Tibial artery (tissue), 4 donors: ENCODE measurements at regions not wholly inside any gene's neighbourhood (a gene's known extent, or its start where the extent isn't known, plus 50 kb on each side); places are given as distances from the start of the nearest gene placed in this dataset.
"Not testable (repeated sequence)": the region's sequence is repeated elsewhere in the genome, so short reads cannot be mapped to it uniquely, and the experiment has no call there.

Experiments
- DNase-seq, 2 donors: peaks; one replicate each; pipeline ENCODE4 v3.0.0-alpha.2; 2019
- H3K27ac ChIP-seq, 2 donors: fragments of 200-600 bp; sonication (generic) in 1 of 2; 1 replicate in 1 of 2; 2 replicates in 1 of 2; pipeline ENCODE4 v1.5.1; 2018 to 2019; ENCODE audit warnings: mild to moderate bottlenecking in 1 of 2
- H3K27me3 ChIP-seq, 2 donors: fragments of 200-600 bp; sonication (generic) in 1 of 2; one replicate each; pipeline versions ENCODE4 v1.5.1 to v1.6.0; 2016 to 2019
- H3K36me3 ChIP-seq, 3 donors: fragments of 200-600 bp; sonication (generic) in 2 of 3; one replicate each; pipeline ENCODE4 v1.5.1; 2016 to 2019; ENCODE audit warnings: mild to moderate bottlenecking in 2 of 3
- H3K4me1 ChIP-seq, 4 donors: fragments of 200-600 bp; sonication (generic) in 2 of 4; 1 replicate in 3 of 4; 2 replicates in 1 of 4; pipeline ENCODE4 v1.5.1; 2016 to 2019
- H3K4me3 ChIP-seq, 2 donors: fragments of 200-600 bp; sonication (generic) in 1 of 2; 1 replicate in 1 of 2; 2 replicates in 1 of 2; pipeline ENCODE4 v1.5.1; 2018 to 2019; ENCODE audit warnings: mild to moderate bottlenecking in 2 of 2
- H3K9me3 ChIP-seq, 3 donors: fragments of 200-600 bp; sonication (generic) in 1 of 3; one replicate each; pipeline ENCODE4 v1.5.1; 2016 to 2019
- CTCF ChIP-seq, 2 experiments: fragments of 200-600 bp in 1 of 2; fragments of 450-650 bp in 1 of 2; IDR thresholded peaks; one replicate each; pipeline ENCODE4 v1.5.1; 2017 to 2019; ENCODE audit warnings: antibody characterized with exemption in 2 of 2, mild to moderate bottlenecking in 1 of 2, moderate library complexity in 1 of 2
- intact Hi-C: fragments of 100-400 bp; cut with DNase I; formaldehyde crosslinking; loops from one replicate; pipeline ENCODE4 v1.15.0; 2023; ENCODE audit warnings: low total_unique reads

GRCh38 chr3:102346897-102347296, 87.9 kb upstream of the ZPLD1 start:
- intact Hi-C loops = no loop called here
- no peaks in the 10 kb centered on the region for H3K36me3 ChIP-seq
- H3K27me3 ChIP-seq = no peaks in the 10 kb centered on the region
- TF ChIP-seq CTCF (IDR thresholded peaks at IDR 0.05) = no peak
- H3K9me3 ChIP-seq = no peaks in the 10 kb centered on the region
- no peak overlapping the region for H3K4me3 ChIP-seq
- no peak overlapping the region for H3K27ac ChIP-seq
- H3K4me1 ChIP-seq = no peaks in the 10 kb centered on the region
- DNase-seq = no peak

GRCh38 chr3:102348904-102349303, 85.9 kb upstream of the ZPLD1 start:
- DNase-seq = no peak
- no peaks in the 10 kb centered on the region for H3K4me1 ChIP-seq
- no peaks in the 10 kb centered on the region for H3K9me3 ChIP-seq
- no peaks in the 10 kb centered on the region for H3K36me3 ChIP-seq
- no peak overlapping the region for H3K4me3 ChIP-seq
- no peak overlapping the region for H3K27ac ChIP-seq
- TF ChIP-seq CTCF (IDR thresholded peaks at IDR 0.05) = no peak
- H3K27me3 ChIP-seq = no peaks in the 10 kb centered on the region
- intact Hi-C loops = no loop called here

DNA sequence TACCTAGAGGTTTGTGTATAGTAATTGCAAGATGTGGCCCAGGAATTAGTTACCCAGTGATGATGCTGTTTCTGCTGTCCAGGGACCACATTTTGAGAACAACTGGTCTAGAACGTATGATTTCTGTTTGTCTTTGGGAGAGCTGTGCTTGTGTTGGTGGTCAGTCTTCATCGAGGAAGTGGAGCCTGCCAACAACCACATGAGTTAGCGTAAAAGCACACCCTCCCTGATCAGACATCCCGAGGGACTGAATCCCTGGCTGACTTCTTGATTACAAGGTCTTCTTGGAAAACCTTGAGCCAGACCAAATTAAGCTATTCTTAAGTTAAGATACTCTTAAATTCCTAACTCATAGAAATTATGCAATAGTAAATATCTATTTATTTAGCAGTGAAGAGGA, 81.7 kb upstream of the ZPLD1 start:
- H3K36me3 ChIP-seq = no peaks in the 10 kb centered on the region
- H3K4me1 ChIP-seq = no peaks in the 10 kb centered on the region
- H3K27ac ChIP-seq = no peak overlapping the region
- H3K27me3 ChIP-seq = no peaks in the 10 kb centered on the region
- no peak overlapping the region for H3K4me3 ChIP-seq
- intact Hi-C loops = no loop called here
- no peak for TF ChIP-seq CTCF (IDR thresholded peaks at IDR 0.05)
- DNase-seq = no peak
- no peaks in the 10 kb centered on the region for H3K9me3 ChIP-seq

DNA sequence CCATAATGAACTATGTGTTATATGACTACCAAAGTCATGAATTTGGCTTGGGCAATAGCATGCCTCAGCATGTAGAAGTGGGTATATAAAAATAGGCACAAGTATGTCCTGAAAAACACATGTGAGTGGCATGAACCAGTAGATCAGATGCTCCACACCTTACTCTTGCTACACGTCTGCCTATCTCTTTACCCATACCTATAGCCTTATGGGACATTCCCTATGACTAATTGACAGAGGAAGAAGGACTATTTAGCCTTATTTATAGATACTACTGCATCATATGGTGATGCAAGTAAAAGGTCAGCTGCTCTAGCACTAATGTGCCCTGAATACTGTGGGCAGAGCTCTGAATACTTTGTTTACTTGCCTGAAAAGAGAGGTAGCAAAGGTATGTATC, 81.0 kb upstream of the ZPLD1 start:
- intact Hi-C loops = no loop called here
- H3K4me3 ChIP-seq = no peak overlapping the region
- no peaks in the 10 kb centered on the region for H3K36me3 ChIP-seq
- H3K27ac ChIP-seq = no peak overlapping the region
- H3K27me3 ChIP-seq = no peaks in the 10 kb centered on the region
- no peak for DNase-seq
- no peaks in the 10 kb centered on the region for H3K4me1 ChIP-seq
- H3K9me3 ChIP-seq = no peaks in the 10 kb centered on the region
- TF ChIP-seq CTCF (IDR thresholded peaks at IDR 0.05) = no peak

DNA sequence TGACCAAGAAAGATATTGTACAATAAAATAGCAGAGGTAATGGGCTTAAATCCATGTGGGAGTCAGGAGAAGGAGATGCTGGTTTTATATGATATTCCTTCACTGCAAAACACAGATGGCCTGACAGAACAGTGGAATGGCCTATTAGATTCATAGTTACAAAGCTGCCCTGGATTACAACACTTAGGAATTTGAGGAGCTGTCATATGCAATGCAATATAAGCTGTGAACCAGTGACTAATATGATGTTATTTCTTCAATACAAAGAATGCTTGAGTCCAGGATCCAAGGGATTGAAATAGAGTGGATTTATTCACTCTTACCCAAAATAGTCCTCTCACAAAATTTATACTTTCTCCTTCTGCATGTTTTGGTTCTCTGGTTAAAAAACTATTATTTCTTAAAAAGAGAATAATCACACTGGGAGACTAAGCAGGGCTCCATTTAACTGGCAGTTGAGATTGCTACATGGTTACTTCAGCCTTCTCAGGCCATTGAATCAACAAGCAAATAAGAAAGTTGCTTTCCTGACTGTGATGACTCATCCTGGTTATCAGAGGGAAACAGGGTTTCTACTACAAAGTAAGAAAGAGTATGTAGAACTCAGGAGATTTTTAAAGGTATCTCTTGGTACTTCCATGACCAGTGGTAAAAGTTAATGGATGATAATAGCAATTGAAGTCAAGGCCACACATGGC, 79.8 kb upstream of the ZPLD1 start:
- no peak overlapping the region for H3K4me3 ChIP-seq
- no peak overlapping the region for H3K27ac ChIP-seq
- H3K27me3 ChIP-seq = no peaks in the 10 kb centered on the region
- DNase-seq = no peak
- no peaks in the 10 kb centered on the region for H3K36me3 ChIP-seq
- no peaks in the 10 kb centered on the region for H3K4me1 ChIP-seq
- intact Hi-C loops = no loop called here
- no peaks in the 10 kb centered on the region for H3K9me3 ChIP-seq
- no peak for TF ChIP-seq CTCF (IDR thresholded peaks at IDR 0.05)

DNA sequence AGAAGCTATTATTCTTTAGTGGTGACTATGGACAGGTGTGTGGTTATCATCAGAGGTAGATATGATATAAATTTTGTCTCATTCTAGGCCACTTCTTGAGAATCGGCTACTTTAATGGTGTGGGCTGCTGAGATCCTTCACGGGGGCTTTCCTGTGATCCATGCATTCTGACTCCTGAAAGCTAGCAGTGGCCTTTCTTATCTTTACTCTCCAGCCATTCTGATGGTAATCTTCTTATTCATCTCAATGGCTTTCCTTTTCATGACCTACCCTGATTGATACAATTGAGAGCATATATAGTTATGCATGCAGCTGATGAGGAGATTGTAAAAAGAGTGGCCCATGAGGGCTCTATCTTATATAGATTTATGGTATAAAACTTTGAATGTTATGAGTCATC, 78.3 kb upstream of the ZPLD1 start:
- intact Hi-C loops = no loop called here
- no peak for DNase-seq
- Histone ChIP-seq H3K27me3 (no peaks in the 10 kb centered on the region), H3K36me3 (no peaks in the 10 kb centered on the region), H3K9me3 (no peaks in the 10 kb centered on the region), H3K4me1 (no peaks in the 10 kb centered on the region), H3K4me3 (no peak overlapping the region), H3K27ac (no peak overlapping the region)
- TF ChIP-seq CTCF (IDR thresholded peaks at IDR 0.05) = no peak

GRCh38 chr3:102357313-102357712, 77.5 kb upstream of the ZPLD1 start:
- intact Hi-C loops, H3K27ac ChIP-seq, H3K4me1 ChIP-seq, H3K36me3 ChIP-seq, DNase-seq, H3K9me3 ChIP-seq, H3K4me3 ChIP-seq, H3K27me3 ChIP-seq: not testable (repeated sequence)
